ENCODE measurements at regions not wholly inside any gene's neighbourhood (a gene's known extent, or its start where the extent isn't known, plus 50 kb on each side); places are given as distances from the start of the nearest gene placed in this dataset.
"Not testable (repeated sequence)": the region's sequence is repeated elsewhere in the genome, so short reads cannot be mapped to it uniquely, and the experiment has no call there.

- DNase-seq, result no peak
Measured at GRCh38 chr4:83758285-83758684, 222.4 kb downstream of the GPAT3 start.

- DNase-seq, result no peak
Measured at GRCh38 chr4:83757121-83757621, 221.3 kb downstream of the GPAT3 start.

- no peak for DNase-seq
Measured at GRCh38 chr4:83753260-83753659, 217.4 kb downstream of the GPAT3 start.

- DNase-seq, result no peak
Measured at GRCh38 chr4:83751336-83751949, 215.5 kb downstream of the GPAT3 start.

DNA sequence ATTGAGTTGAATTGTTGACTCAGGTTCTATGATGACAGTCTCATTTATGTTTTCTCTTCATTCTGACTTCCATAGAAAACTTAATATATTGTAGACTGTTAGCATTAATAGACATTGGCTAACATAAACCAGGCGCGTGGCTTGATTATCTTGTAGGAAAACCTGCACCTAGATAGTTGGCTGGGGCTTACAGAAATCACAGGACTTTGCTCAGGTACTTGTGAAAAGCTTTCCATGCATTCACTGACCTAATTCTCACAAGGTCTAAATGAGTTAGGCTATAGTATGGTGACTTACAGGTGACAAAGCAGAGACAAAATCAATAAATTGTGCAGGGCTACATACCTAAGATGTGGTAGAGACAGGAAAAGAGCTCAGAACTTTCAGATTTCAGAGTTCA lies 212.8 kb downstream of the GPAT3 start:
- no peak for DNase-seq

- DNase-seq, result no peak
Measured at GRCh38 chr4:83738895-83739294, 203.0 kb downstream of the GPAT3 start.

GRCh38 chr4:83734576-83734975 lies 198.7 kb downstream of the GPAT3 start:
- DNase-seq, result no peak

GRCh38 chr4:83732114-83732635 lies 196.3 kb downstream of the GPAT3 start:
- DNase-seq, result no peak

DNA sequence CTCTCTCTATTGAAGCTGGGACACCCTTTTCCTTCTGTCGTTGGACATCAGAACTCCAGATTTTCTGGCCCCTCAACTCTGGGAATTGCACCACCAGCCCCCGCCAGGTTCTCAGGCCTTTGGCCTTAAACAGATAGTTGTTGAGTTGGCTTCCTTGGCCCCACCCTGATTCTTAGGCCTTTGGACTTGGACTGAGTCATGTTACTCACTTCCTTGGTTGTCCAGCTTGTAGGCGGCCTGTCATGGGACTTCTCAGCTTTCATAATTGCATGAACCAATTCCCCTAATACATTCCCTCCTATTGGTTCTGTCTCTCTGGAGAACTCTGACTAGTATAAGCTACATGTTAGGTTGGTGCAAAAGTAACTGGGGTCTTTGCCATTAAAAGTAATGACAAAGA lies 195.7 kb downstream of the GPAT3 start:
- DNase-seq, result no peak

GRCh38 chr4:83730958-83731357 lies 195.1 kb downstream of the GPAT3 start:
- not testable (repeated sequence) for DNase-seq

DNA sequence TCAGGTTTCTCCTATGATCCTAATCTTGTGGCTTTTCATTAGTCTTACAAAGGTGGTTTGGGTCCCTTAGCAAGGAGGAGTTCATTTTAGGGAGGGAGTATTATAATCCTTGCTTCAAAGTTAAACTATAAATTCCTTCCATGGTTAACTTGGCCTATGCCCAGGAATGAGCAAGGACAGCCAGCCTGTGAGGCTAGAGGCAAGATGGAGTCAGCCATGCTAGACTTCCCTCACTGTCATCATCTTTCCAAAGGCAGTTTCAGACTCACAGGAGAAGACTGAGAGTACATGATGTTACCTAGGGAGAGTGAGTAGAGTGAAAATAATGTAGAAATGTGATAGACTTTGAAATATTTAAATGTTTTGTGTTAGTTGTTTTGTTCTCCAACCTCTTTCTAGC lies 192.3 kb downstream of the GPAT3 start:
- DNase-seq, result no peak

DNA sequence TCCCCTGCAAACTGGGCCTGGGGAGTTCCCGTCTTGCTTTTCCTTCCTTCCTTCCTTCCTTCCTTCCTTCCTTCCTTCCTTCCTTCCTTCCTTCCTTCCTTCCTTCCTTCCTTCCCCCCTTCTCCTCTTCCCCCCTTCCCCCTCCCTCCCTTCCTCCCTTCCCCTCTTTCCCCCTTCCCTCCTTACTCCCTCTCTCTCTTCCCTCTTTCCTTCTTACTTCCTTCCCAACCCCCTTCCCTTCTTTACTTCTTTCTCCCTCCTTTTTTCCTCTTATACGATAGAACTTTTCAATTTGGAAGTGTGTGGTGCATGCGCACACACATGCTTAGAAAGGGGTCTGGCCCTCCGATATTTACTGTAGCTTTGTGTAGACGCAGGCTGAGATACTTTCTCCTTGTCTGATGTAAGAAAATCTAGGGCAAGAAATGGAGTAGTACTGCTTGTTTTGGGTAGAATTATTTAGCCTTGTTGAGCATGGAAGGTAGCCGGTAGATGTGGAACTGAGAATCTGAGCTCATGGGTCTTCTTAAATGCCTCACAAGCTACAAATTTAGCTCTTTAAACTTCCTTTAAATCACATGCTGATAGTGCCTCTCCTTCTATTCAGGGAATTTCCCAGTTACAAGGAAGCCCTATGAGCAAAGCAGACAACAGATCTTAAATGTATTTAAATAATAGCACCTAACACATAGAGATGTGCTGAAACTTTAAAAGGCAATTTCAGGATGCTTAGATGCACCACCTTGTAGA lies 189.6 kb downstream of the GPAT3 start:
- DNase-seq, result no peak

DNA sequence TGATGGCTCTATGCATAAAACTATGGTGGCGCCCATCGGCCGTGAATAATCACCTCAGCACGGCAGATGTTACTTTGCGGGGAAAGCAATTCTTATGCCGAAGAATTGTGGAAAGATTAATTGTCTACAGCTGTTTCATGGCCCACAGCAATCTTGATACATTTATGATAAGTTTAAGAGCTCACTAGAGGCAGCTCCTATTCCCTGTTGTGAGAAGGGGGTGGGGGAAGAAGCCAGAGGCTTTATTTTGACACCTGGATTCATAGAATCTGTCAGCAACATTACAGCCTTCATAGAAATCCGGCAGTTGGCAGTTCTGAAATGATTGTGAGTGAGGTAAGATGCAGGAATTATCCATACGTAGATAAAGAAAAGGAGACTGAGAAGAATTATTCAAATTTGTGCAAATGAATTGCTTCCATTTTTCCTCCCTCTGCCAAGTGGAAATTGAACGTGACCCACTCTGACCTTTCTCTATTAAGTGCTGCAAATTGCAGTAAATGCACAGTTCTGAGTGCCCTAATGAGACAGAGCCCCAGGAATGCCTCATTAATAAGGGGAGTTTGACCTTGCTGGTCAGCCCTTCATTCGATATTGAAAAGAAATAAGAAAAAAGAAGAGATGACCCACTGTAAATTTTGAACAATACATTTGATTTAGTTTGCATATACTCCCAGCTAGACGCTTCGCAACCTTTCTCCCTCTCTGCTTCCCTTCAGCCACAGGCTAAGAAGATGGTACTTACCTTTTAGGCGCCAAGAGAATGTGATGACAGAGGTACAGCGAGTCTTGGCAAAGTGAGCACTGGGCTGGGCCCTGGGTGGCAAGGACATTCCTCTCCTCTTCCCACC lies 188.8 kb downstream of the GPAT3 start:
- no peak for DNase-seq

GRCh38 chr4:83723609-83724008 lies 187.7 kb downstream of the GPAT3 start:
- no peak for DNase-seq

- no peak for DNase-seq
Measured at GRCh38 chr4:83722730-83723269, 186.9 kb downstream of the GPAT3 start.

DNA sequence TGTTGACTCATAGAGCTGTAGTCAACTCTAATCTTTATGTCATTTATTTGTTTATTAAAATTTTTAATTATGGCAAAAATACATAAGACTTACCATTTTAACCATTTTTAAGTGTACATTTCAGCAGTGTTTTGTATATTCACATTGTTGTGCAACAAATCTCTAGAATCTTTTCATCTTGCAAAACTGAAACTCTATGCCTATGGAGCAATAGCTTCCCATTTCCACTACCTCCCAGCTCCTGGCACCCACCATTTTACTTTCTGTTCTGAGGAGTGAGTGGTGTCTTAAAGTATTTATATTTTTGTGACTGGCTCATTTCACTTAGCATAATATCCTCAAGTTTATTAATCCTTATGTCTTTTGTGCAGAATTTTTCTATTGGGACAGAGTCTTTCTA lies 181.0 kb downstream of the GPAT3 start:
- no peak for DNase-seq

DNA sequence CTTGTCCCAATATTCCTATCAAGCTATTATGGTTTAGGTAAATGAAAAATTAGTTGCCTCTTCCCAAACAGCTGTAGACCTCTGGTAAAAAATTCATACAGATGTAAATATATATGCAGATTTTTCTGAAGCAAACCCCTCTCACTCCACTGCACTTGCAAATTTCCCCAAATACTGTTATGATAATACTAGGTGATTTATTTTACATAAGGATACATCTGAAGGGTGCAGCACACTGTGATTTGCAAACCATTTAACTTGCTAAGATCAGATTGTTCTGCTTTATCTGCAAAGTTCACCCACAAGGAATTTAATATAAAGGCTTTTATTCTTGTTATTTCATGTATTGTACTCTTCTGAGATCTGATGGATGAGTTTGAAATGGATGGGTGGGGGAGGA lies 177.0 kb downstream of the GPAT3 start:
- no peak for DNase-seq

- DNase-seq, result no peak
Measured at GRCh38 chr4:83709627-83710026, 173.7 kb downstream of the GPAT3 start.

- no peak for DNase-seq
Measured at GRCh38 chr4:83708500-83709175, 172.7 kb downstream of the GPAT3 start.

DNA sequence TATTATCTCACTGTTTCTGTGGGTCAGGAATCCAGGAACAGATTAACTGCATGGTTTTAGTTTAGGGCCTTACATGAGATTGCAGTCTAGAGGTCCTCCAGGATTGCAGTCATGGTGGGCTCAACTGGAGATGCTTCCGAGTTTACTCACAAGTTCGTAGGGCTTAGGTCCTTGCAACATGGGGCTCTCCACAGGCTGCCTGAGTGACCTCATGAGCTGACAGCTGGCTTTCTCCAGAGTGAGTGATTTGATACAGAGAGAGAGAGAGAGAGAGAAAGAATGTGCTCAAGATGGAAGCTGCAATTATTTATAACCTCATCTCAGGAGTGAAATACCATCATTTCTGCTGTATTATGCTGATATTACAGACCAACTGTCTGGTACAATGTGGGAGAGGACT lies 168.9 kb downstream of the GPAT3 start:
- DNase-seq, result no peak

GRCh38 chr4:83703752-83704151 lies 167.8 kb downstream of the GPAT3 start:
- no peak for DNase-seq

DNA sequence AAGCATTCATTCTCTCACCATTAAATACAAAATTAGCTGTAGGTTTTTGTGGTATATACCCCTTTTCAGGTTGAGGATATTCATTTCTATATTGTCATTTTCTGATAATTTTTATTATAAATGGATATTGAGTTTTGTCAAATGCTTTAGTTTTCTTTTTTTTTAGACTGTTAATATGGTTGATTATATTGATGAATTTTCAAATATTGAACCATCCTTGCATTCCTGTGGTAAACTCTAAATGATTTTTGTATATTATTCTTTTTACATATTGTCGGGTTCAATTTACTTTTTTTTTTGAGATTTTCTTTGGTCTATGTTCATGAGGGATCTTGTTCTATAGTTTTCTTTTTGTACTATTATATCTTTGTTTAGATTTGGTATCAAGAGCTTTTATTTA lies 165.1 kb downstream of the GPAT3 start:
- DNase-seq, result no peak

GRCh38 chr4:83699358-83699757 lies 163.4 kb downstream of the GPAT3 start:
- DNase-seq, result no peak

All from NCI-H1417 treated with DMSO at 0.1 percent for 48 hours (cell line).